GM12878 (cell line): ENCODE measurements at regions not wholly inside any gene's neighbourhood (a gene's known extent, or its start where the extent isn't known, plus 50 kb on each side); places are given as distances from the start of the nearest gene placed in this dataset.

Experiments
- JUND ChIP-seq: IDR thresholded peaks from 2 replicates; pipeline ENCODE4 v1.6.1; 2012; ENCODE audit warnings: low read depth, mild to moderate bottlenecking, low read length, improper control_type of control experiment, moderate library complexity
- POLR2A ChIP-seq: IDR thresholded peaks from 2 replicates; pipeline ENCODE4 v1.6.1; 2011; ENCODE audit warnings: low read depth, mild to moderate bottlenecking, low read length
- SMAD5 ChIP-seq: IDR thresholded peaks from 2 replicates; pipeline ENCODE4 v1.6.1; 2016; ENCODE audit warnings: antibody characterized with exemption, low read depth
- TF ChIP-seq, protein P1 (sequence below), 3 experiments: IDR thresholded peaks in 2 of 3; conservative IDR thresholded peaks in 1 of 3; 2 replicates each; pipeline ENCODE4 v1.5.1; 2011; ENCODE audit warnings: low read depth in 3 of 3, low read length in 3 of 3, mild to moderate bottlenecking in 3 of 3, control low read depth in 2 of 3, moderate library complexity in 2 of 3, inconsistent platforms in 1 of 3, mixed read lengths in 1 of 3; ENCODE audit not compliant: control insufficient read depth in 2 of 3, insufficient read depth in 1 of 3; ENCODE audit errors: extremely low read depth in 1 of 3
- TF ChIP-seq, protein P2 (sequence below): IDR thresholded peaks from 2 replicates; pipeline ENCODE4 v1.6.1; 2012; ENCODE audit warnings: low read depth, low read length, improper control_type of control experiment
- TF ChIP-seq, protein P3 (sequence below): IDR thresholded peaks from 2 replicates; pipeline ENCODE4 v1.6.1; 2011; ENCODE audit warnings: mild to moderate bottlenecking, low read depth, low read length, moderate library complexity; ENCODE audit not compliant: insufficient replicate concordance

DNA sequence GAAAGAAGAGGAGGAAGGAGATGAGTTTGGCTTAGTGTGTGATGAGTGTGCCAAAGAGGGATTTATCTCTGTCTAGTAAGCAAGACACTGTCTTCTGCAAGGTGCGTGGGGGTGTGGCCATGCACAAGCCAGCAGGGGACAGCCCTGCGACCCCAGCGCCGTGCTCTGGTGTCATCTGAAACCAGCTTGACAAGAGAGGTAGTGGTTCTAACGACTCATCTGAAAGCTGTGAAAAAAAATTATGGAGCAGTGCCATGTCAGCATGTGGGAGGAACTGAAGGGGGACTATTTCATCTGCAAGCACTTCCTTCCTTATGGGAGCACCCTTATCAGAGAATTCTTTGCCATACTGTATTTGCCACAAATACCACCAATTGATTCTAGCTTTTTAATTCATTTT lies 398.6 kb downstream of the PSAT1 start:
- TF ChIP-seq, protein P1, sequence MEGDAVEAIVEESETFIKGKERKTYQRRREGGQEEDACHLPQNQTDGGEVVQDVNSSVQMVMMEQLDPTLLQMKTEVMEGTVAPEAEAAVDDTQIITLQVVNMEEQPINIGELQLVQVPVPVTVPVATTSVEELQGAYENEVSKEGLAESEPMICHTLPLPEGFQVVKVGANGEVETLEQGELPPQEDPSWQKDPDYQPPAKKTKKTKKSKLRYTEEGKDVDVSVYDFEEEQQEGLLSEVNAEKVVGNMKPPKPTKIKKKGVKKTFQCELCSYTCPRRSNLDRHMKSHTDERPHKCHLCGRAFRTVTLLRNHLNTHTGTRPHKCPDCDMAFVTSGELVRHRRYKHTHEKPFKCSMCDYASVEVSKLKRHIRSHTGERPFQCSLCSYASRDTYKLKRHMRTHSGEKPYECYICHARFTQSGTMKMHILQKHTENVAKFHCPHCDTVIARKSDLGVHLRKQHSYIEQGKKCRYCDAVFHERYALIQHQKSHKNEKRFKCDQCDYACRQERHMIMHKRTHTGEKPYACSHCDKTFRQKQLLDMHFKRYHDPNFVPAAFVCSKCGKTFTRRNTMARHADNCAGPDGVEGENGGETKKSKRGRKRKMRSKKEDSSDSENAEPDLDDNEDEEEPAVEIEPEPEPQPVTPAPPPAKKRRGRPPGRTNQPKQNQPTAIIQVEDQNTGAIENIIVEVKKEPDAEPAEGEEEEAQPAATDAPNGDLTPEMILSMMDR (IDR thresholded peaks at IDR 0.05 in 2 of 3, conservative IDR thresholded peaks at IDR 0.05 in 1 of 3; ENCODE audit: control insufficient read depth in 2 of 3, extremely low read depth in 1 of 3, insufficient read depth in 1 of 3, low read depth in 3 of 3, low read length in 3 of 3), result no peak
- TF ChIP-seq JUND (no peak), SMAD5 (no peak), POLR2A (no peak)
- TF ChIP-seq, protein P2, sequence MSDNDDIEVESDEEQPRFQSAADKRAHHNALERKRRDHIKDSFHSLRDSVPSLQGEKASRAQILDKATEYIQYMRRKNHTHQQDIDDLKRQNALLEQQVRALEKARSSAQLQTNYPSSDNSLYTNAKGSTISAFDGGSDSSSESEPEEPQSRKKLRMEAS, result no peak
- TF ChIP-seq, protein P3, sequence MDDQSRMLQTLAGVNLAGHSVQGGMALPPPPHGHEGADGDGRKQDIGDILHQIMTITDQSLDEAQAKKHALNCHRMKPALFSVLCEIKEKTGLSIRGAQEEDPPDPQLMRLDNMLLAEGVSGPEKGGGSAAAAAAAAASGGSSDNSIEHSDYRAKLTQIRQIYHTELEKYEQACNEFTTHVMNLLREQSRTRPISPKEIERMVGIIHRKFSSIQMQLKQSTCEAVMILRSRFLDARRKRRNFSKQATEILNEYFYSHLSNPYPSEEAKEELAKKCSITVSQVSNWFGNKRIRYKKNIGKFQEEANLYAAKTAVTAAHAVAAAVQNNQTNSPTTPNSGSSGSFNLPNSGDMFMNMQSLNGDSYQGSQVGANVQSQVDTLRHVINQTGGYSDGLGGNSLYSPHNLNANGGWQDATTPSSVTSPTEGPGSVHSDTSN, result no peak
